NCI-H187 treated with DMSO at 0.1 percent for 48 hours (cell line): ENCODE measurements at regions not wholly inside any gene's neighbourhood (a gene's known extent, or its start where the extent isn't known, plus 50 kb on each side); places are given as distances from the start of the nearest gene placed in this dataset.

ENCODE experiments used
- DNase-seq: peaks from one replicate; lab custom pipeline; 2025; lab: John Stamatoyannopoulos, UW

DNA sequence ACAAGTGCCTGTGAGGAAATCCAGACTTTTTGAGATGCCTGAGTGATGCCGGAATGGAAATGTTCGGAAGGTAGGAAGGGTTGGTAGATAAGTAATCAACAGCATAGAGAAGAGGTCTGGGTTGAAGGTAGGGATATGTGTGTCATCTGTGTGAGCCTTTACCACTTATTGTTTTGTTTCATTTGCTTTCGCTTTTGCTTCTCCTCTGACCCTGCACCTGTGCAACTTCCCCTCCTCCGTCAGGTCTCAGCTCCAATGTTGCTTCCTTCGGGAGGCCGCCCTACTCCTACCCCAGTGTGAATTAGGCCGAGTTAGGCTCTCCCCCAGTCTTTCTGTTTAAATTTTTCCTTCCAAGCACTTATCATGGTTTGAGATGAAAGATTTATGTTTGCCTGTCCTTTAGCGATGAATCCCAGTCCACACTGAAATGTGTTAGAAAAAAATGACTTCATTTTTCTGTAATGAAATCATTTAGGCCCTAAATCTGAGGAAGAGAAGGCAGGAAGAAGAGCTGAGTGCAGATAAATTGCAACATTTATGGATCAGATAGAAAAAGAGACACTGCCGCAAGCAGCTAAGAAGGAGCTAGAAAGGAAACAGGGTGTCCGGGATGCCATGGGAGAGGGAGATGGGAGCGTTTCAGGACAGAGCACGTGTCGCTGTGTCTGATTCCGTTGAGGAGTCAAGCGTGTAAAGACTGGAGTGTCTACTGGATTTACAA lies 139.6 kb upstream of the PELI1 start:
- DNase-seq = no peak

DNA sequence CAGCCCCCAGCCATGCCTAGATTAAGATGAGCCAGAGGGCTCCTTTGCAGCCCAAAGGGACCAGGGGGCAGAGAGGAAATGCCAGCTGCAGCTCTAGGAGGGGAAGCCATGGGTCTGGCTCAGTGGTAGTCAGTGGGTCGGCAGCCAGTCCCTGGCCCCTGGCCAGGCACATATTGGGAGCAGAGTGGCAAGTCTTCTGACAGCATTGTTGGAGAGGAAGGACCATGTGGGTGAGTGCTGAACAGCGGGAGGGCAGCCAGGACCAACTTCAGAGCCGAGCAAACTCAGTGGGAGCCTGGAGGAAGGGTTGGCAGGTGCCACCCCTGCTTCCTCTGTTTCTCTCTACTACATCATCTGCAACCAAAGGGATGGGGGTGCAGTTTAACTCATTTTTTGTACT lies 140.5 kb upstream of the PELI1 start:
- no peak for DNase-seq

DNA sequence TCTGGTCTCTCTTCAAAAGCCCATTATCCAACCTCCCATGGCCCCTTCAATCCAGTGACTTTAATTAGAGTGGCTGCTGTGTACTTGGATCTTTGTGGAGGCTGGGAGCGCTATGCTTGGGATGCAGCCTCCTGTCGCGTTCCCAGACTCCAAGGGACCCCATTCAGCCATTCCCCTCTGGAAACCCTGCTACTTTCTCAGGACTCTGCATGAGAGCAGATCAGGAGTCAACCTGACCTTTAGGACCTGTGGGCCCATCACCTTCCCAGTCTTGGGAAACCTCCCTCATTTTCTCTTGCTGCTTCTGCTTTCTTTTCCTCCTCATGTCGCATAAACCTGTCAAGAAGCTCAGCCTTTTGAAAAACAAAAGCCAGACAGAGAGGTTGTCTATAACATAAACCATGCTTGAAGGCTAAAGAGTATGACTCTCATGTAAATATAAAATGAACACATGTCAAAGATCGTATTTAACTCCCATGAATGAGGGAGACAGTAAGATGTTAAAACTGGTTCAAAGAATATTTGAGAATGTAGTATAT lies 143.1 kb upstream of the PELI1 start:
- no peak for DNase-seq

DNA sequence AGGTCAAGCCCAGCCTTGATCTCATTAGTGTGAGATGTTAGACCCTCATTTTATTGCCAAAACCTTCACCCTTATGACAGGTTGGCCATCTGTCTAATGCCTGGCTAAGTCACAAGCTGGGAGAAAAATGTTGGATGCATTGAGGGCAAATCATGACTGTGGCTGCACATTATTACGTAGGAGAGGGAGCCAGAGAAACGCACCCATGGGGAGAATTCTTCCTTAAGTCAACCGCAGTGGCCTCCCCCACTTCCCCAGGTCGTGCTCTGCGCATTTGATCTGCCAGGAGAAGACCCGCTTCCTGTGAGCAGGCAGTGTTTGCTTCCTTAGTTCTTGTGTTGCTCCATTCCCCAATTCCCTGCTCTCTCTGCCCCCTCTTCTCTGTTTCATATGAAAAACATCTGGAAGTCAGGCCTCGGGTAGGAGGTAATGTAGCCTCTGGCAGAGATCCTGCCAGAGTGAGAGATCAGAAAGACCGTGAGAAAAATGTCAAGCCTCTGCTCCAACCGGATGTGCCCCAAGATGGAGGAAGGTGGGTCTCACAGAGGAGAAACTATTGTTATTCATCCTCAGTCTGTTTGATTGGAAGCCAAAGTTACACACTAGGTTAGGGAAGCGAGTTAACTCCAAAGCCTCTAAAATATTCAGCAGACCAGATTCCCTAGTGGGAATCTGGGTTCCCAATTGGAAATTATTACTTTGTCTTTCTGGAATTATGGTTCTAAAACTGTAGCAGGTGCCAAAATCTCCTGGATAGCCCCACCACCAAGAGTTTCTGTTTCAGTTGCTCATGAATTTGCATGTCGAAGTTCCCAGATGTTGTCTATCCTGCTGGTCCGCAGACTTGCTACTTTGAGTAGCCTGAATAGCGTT lies 144.3 kb upstream of the PELI1 start:
- DNase-seq = no peak

DNA sequence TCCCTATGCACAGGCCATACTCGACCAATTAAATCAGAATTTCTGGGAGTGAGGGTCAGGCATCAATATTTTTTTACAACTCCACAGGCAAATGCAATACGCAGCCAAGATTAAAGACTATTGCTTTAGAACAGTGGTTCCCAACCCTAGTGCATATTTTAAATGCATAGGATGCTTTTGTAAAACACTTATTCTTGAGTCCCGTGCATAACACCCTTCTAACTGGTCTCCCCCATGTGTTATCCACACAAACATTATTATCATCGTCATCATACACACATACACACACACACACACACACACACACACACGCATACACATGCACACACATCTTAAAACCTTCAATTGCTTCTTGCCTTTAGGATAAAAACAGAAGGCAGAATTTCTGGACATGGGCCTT lies 145.0 kb upstream of the PELI1 start:
- DNase-seq = no peak

DNA sequence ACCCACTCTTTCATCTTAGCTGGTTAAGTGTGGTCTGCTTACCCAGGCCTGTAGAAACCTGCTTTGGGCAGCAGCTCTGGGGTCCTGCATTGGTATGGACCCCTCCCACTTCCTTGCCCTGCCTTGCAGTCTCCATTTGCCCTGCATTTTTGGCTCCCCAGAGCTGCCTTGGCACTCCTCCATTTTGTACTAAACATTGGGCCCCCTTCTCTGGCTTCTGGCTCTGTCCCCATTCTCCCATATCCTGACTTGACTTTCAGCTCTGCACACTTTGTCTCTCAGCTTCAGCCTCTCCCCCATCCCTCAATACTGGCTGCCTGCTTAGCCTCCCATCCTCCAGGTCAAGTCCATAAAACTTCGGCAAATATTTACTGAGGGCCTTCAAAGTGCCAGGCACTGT lies 145.5 kb upstream of the PELI1 start:
- DNase-seq = no peak

DNA sequence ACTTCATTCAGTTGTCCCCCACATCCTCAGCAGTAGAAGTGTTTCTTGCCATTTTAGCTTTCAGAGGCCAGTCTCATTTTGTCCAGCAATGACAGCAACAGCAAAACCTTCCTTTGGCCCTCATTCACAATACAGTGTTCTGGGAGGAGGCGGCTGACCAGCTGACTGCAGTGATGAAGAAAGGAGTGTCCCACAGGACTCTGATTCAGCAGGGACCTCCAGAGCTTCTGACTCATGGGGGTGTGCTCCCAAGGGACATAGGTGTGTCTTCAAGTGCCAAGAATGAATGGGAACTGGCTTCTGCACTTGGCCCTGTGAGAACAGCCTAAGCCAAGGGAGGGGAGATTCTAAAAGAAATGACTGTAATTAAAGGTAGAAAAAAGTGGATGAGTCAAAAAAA lies 147.0 kb upstream of the PELI1 start:
- DNase-seq = no peak

DNA sequence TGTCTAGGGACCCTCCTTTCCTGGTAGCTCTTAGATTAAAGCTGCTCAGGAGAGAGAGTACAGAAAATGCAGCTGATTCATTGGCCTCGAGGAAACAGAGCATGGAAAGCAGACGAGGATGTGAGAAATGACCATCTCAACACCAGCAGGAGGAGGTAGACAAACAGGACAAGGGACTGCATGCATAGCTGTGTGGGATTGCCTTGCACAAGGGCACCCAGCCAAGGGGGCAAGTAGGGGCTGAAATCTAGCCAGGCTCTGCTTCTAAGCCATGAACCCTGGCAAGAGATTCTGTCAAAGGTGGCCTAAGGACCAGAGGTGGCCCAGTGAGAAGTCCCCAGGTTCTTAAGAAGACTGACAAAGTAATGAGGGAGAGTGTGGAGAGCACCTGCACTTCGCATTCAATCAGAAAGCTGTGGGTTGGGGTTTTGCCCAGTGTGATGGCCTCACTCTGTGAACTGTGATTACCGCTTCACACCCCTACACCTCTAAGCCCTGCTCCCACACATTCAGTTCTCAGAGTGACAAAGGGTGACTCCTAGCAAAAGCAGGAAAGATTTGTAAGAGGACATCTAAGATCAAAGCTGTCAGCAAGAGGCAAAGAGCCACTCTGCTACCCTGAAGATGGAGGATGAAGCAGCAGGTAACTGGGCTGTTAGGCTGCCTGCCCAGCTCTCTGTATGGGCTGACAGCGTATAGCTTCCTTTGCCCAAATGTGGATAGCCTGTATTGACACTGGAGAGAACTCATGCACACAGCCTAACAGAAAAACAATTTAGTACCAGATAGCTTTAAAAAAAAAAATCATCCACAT lies 151.3 kb upstream of the PELI1 start:
- DNase-seq = no peak

DNA sequence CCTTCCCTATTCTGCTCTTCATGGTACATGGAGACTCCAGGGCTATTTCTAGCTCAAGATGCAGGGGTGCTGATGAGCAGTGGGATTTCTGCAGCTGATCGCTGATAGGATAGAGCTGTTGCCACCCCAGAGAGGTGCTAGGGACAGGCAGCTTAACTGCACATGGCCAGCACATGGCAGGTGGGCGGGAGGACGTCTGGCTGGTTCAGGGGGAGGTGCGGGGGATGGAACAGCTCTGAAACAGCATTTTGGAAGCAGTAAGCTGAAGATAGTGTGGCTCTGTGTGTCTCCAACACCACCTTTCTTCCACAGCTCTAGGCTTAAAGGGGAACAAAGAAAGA lies 151.9 kb upstream of the PELI1 start:
- DNase-seq = no peak

DNA sequence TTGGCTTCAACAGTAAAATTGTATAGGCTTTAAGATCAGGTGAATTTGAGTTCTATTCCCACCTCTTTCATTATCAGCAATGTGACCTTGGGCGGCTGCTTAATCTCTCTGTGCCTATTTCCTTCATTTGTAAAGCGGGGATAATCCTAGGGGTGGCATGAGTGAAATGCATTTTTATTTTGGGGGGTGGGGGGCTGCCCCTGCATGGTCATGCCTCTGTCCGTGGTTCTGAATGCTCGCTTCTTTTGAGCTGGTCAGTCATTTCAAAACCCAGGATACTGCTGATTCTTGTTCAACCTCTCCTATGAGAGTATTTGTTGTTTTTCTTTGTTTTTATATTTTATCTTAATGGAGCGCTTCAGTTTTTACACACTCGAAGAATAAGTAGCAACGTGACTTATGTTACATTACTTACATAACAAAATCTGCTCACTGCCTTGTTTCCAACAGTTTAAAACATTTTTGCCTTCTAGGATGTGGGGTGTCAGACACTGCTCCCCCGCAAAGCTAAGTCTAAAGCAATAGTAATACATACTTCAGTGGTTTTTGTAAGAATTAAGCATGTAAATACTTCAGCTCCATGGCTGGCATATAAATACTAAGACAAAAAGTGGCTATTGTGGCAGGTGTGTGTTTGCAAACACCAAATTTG lies 152.6 kb upstream of the PELI1 start:
- DNase-seq = no peak

DNA sequence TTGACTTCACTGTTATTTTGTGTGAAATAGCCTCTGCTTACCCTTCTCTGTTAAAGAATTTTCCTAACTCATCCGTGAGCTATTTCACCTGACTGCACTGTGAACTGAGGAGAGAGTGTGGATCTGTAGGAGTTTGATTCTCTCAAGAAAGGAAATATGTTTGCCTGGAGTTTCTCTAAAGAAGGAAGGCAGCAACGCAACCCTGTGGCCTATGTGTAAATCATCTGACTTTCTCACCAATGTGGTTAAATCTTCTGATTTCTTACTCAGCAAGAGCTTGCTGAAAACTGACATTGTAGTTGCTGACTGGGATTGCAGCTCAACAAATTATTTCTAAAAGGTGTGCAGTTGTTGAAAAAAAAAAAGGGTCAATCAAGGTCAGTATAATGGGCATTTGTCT lies 153.9 kb upstream of the PELI1 start:
- DNase-seq = no peak

DNA sequence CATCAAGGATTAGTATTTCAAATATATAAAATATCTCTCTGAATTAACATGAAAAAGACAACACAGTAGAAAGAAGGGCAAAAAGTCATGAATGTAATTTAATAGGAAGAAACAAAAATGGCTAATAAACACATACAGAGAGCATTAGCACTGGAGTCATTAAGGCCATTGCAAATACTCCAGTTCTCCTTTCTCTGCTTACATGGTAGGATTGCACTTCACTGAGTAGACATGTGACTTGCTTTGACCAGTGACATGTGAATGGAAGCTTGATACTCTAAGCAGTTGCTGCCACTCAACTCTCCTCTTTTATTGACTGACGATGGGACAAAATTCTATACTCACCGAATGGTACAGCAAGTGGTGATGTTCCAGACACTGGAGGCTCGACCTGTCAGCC lies 153.9 kb upstream of the LGALSL start:
- DNase-seq = no peak

DNA sequence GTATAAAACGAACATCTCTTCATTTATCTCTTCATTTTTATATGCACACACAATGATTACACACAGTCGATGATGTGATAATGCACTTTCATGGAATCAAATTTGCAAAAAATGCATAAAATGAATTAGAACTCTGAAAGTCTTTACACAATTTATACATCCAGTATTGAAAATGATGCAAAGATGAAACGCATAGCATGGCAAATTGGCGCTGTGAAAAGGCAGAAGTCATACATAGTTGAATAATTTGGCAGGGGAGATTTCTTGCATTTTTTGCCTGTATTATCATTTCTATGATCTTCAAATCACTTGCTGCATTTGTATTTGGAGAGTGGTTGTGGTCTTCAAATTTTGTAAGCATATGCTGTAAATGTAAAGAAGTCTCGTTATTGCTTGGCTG lies 150.7 kb upstream of the LGALSL start:
- DNase-seq = no peak

DNA sequence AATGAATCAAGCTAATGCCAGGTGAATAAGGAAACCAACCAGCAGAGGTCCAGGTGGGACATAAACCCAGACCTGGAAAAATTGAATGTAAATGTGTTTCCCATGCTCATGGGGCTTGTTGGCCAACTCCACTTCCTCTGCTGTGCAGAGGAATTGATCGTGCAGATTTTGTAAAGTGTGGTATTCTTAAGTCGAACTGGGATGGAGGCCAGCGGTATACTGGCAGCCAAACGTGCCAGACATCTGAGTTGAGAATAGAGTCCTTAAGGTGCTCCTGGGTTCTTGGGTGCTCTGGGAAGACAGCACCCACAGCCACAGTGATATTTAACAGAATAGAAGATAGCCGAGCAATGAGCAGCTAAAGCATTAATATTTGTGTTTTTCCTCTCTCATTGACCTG lies 146.5 kb upstream of the LGALSL start:
- DNase-seq = no peak

DNA sequence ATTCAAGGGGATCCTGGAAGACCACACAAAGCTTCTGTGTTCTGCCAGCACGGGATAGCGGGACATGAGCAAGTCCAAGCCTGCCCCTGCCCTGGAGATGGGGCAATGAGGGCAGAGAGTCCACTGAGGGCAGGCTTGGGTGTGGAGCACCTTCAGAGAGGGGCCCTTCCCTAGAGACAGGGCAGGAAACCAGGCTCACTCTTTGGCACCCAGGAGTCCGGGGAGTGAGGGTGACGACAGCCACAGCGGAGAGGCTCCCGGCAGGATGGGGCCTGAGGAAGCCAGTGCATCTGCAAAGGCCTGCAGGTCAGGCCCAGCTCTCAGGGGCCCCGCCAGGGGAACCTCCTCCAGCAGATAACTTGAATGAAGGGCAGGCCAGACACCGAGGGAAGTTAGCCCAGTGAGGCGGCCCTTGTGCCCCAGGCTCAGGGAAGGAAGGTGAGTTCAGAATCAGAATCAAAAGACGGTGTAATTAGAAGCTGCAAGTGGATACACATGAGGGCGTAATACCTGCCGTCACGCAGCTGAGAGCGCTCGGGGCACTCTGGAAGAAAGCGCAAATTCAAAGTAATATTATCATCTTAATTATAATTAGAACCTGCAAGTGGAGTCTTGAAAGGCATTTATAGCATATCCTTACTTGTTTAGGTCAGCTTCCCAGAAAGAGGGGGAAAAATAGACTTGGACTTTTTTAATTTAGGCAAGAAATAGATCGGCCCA lies 142.6 kb upstream of the LGALSL start:
- no peak for DNase-seq

DNA sequence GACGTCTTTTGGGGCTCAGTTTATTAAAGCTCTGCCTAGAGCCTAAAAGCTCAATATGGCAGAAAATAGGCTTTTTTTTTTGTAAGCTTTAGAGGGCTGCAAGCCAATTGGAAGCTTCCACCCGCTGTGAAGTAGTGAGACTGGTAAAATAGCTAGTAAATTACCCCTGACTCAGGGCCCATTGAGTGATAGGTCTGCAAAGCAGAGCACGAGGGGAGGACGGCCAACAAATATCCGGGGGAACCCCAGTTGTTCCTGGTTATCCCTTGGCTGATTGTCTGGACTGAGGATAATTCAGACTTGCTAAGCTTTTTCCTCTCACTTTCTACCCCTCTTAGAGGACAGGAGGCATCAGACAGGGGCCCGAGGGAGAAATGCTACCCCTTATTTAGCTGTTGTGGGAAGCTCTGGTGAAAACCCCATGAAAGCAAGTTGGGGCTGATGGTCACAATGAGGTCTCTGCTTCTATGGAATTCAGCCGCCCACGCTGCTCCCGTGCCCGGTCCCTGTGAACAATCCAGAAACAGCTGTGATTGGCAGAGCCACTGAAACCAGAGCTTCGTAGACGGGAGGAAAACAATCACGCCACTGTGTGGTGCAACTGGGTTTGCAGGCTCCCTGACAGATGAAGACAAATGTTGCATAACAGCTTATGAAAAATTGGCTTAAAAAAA lies 141.9 kb upstream of the LGALSL start:
- DNase-seq = no peak

DNA sequence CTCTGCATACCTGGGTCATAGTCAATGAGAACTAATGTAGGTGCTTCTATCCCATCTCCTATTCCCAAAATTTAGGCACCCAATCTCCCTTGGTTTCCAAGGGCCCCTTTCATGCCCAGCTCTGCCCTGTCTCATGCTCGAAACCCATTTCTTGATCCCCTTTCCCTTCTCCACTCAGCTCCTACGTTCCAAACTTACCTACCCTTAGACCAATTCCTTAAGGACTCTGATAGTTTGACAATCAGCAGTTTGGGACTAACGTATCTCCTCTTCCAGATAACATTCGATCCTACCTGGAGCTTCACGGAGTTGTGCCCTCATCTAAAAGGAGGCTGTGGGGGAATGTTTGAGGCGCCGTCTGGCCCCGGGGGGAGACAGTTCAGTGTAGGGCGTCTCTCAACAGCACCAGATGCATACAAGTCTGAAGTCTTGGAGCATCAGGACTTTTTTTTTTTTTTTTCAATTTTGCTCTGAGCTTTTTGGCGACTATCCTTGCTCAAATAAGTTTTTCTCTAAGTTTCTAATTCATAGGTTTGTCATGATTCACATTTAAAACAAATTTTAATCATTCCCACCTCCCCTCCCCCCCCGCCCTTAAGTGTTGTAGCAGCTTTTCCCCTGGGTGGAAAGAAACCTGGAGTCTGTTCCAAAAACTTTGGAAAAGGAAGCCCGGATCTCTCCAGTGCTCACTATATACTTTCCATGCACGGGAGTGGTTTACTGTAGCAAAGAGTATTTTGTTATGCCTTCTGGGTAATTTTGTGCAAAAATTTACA lies 141.2 kb upstream of the LGALSL start:
- no peak for DNase-seq

DNA sequence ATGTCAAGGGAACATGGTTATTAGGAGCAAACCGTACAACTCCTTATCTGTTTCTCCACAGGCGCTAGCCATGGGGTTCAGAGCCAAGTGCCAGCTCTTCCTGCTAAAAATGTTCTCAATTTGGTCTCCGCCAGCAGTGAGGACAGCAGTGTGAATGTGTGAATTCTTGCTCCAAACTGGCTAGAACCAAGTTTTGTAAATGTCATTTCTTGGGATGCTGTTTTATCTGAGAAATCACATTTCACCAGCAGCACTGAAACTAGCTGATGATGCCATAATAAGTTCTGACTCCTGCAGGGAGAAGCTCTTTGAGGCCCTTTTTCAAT lies 140.6 kb upstream of the LGALSL start:
- DNase-seq = no peak

DNA sequence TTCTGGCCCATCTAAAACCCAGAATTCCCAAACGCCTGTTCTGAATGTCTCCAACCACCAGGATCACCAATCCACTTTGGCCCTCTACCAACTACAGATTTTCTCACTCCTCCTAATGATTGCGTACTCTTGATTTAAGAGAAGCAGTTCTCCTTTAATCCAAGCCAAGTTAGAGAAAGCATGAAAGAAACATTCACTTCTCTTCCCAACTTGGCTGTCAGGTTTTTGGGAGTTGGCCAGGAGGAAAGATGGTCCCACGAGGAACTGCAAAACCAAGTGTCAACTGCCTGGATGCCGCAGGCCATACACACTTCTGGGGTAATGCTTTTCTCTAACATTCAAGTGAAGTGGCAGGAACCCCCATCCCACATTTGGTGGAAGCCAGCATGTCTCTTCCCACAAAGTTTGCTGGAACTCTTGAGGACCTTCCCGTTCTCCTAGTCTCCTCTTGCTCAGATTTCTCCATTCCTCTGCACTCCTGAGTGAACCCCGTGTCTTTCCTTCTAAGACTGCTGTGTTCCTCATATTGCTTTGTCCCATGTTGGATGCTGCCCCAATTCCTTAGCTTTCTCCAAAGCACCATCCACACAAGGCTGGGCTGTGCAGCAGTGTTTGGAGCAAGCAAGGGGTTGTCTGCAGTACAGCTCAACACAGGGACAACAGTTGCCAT lies 138.5 kb upstream of the LGALSL start:
- DNase-seq = no peak
